Astrocyte of the spinal cord (primary cell): ENCODE measurements at regions not wholly inside any gene's neighbourhood (a gene's known extent, or its start where the extent isn't known, plus 50 kb on each side); places are given as distances from the start of the nearest gene placed in this dataset.

Experiments
- DNase-seq: peaks from one replicate; pipeline ENCODE4 v3.0.0; 2011; ENCODE audit warnings: low read depth, low spot score
- H3K4me3 ChIP-seq: 2 replicates; pipeline ENCODE4 v1.5.1; 2011; ENCODE audit warnings: low read depth, mild to moderate bottlenecking, low read length, moderate library complexity
- in situ Hi-C: cut with HindIII; loops from 2 replicates; pipeline ENCODE4 v1.10.0; 2017; ENCODE audit warnings: low sequenced_read_pairs
- TF ChIP-seq, protein P1 (sequence below): IDR thresholded peaks from 2 replicates; pipeline ENCODE4 v1.5.1; 2012; ENCODE audit warnings: low read depth, mild to moderate bottlenecking, low read length, inconsistent platforms

DNA sequence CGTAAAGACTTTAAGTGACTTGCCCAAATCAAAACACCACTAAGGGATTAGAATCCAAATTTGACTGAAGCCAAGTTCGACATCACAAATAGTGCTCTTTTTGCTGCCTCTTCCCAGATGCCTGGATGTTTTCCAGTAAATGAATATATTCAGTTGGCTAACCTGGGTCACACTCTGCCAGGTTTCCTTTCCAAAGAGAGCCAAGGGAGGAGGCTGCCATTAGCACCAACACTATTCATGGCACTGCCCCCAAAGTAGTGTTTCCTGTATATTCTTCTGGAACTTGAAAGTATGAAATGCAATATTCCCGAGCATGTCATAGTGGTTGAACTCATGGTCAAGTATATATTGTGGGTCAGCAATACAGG is 219.3 kb upstream of the UBASH3B start:
- DNase-seq, result no peak
- H3K4me3 ChIP-seq, result no peak overlapping the region
- TF ChIP-seq, protein P1, sequence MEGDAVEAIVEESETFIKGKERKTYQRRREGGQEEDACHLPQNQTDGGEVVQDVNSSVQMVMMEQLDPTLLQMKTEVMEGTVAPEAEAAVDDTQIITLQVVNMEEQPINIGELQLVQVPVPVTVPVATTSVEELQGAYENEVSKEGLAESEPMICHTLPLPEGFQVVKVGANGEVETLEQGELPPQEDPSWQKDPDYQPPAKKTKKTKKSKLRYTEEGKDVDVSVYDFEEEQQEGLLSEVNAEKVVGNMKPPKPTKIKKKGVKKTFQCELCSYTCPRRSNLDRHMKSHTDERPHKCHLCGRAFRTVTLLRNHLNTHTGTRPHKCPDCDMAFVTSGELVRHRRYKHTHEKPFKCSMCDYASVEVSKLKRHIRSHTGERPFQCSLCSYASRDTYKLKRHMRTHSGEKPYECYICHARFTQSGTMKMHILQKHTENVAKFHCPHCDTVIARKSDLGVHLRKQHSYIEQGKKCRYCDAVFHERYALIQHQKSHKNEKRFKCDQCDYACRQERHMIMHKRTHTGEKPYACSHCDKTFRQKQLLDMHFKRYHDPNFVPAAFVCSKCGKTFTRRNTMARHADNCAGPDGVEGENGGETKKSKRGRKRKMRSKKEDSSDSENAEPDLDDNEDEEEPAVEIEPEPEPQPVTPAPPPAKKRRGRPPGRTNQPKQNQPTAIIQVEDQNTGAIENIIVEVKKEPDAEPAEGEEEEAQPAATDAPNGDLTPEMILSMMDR, result no peak
- in situ Hi-C loops, result no loop called here

DNA sequence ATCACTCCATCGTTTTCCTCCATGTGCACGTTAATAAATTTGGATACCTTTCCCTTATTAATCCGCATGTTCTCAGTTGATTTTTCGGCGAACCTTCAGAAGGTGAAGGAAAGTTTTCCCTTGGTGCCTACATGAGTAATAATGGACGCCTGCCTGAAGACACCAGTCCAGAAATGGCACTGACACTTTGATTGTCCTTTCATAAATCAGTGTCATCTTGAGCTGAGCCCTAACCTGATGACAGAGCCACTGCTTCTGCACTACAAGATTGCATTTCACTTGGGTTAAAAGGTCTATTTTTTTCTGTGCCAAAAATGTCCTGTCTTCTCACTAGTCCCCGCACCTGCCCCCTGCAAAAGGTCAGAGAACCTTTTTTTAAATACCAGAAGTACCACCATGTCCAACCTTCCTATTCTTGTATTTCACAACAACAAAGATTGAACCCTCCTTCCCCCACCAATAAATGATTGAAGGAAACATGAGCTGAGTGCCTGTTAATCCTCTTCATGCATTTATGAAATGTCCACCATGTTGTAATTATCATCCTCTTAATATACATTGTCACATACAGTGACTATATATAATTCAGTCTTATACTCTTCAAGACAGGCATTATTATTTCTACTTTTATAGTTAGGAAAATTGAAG is 219.9 kb upstream of the UBASH3B start:
- TF ChIP-seq, protein P1, result no peak
- in situ Hi-C loops, result no loop called here
- no peak for DNase-seq
- H3K4me3 ChIP-seq, result no peak overlapping the region

DNA sequence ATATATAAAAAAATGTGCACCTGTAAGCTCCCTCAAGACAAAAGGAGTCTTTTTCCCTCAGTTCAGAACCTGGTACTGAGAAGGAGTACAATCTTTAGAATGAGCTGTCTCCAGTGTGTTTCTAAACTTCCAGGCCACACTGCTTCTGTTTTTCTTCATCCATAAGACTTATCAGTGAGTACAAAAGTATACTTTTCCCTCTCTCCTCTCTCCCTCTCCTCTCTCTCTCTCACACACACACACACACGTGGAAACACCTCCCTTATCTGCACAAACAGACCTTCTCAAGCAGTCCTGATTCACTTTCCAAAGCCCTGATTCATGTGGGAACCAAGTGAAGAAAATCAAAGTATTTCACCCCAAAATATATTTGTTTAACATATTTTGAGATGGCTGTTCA is 220.7 kb upstream of the UBASH3B start:
- no peak overlapping the region for H3K4me3 ChIP-seq
- DNase-seq, result no peak
- TF ChIP-seq, protein P1, result no peak
- in situ Hi-C loops, result no loop called here

DNA sequence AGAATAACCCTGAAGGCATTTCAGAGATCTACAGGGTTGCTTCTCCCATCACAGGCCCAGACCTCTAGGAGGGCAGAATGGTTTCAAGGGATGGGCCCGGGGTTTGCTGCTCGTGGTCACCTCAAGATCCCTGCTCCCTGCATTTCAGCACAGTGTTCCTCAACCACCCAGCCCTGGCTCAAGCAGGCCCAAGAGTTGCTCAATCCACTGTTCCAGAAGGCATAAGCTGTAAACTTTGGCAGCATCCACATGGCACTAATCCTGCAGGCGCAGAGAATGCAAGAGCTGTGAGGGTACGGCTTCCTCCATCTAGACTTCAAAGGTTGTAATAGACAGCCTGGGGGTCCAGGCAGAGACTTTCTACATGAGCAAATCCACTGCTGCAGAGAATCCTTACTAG is 225.0 kb upstream of the UBASH3B start:
- no peak for DNase-seq
- in situ Hi-C loops, result no loop called here
- no peak overlapping the region for H3K4me3 ChIP-seq
- TF ChIP-seq, protein P1, result no peak

DNA sequence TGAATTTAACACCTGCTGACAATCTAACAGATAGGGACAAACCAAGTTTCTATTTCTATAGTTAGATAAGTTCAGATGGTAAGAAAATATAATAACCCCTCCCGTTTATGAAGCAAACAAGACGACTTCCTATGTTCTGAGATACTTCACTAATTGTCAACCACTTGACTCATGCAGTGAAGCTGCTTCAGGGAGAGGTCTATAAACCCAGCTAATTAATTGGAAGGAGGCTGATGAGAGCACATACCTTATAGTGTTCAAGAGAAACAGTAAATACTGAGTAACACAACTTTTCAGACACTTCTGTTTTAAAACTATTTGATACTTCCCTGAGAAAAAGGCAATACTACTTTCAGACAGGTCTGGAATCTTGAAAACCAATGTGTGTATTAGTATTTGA is 229.4 kb upstream of the UBASH3B start:
- no peak for DNase-seq
- TF ChIP-seq, protein P1, result no peak
- in situ Hi-C loops, result no loop called here
- H3K4me3 ChIP-seq, result no peak overlapping the region

DNA sequence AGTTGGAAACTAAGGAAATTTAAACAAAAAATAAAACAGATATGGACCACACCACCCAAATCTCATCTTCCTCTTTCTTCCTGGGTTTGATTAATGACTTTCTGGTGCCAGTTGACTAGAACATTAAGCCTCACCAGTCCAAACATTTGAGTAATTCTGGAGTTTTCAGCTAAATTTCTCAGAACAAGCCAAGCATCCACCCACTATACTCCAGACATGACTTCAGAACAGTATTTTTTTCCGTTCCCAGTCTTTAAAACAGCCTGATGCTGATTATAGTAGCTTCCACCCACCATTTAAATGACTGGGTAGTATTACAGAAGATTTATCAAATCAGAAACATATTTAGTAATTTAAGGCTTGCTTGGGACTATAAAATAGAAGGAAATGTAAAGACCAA is 230.9 kb upstream of the UBASH3B start:
- TF ChIP-seq, protein P1, result no peak
- no peak overlapping the region for H3K4me3 ChIP-seq
- in situ Hi-C loops, result no loop called here
- DNase-seq, result no peak

DNA sequence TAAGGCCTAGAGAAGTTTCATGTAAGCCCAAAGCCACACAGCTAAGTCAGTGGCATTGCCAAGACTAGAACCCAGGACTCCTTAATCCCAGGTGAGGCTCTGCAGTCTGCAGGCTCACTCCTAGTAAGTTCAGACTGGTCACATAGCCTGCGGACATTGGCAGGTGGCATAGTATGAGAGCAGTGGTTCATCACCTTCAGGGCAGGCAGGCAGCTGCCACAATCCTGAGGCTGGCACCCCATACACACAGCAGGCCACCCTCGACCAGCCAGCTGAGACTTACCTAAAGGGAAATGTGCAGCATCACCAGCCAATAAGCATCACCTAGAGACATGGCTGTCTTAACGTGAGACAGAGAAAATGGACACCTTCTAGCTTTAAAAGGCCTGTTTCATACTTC is 231.6 kb upstream of the UBASH3B start:
- no peak for DNase-seq
- no peak overlapping the region for H3K4me3 ChIP-seq
- in situ Hi-C loops, result no loop called here
- TF ChIP-seq, protein P1, result no peak
